ENCODE measurements at regions not wholly inside any gene's neighbourhood (a gene's known extent, or its start where the extent isn't known, plus 50 kb on each side); places are given as distances from the start of the nearest gene placed in this dataset.
"Not testable (repeated sequence)": the region's sequence is repeated elsewhere in the genome, so short reads cannot be mapped to it uniquely, and the experiment has no call there.

- no peak for DNase-seq
Observed at GRCh38 chr10:43922335-43923280, 273.9 kb upstream of the ZNF32 start.

- DNase-seq: no peak
Observed at GRCh38 chr10:43921881-43922280, 273.2 kb upstream of the ZNF32 start.

GRCh38 chr10:43921478-43921877 lies 272.8 kb upstream of the ZNF32 start:
- no peak for DNase-seq

GRCh38 chr10:43920236-43920758 lies 271.6 kb upstream of the ZNF32 start:
- DNase-seq: not testable (repeated sequence)

- DNase-seq: peak; percentile 4
Observed at GRCh38 chr10:43913676-43914235, 265.1 kb upstream of the ZNF32 start.

- DNase-seq: no peak
Observed at GRCh38 chr10:43912469-43912868, 263.8 kb upstream of the ZNF32 start.

- no peak for DNase-seq
Observed at GRCh38 chr10:43906490-43906889, 257.8 kb upstream of the ZNF32 start.

GRCh38 chr10:43905512-43906236 lies 257.0 kb upstream of the ZNF32 start:
- no peak for DNase-seq

GRCh38 chr10:43904844-43905243 lies 256.2 kb upstream of the ZNF32 start:
- no peak for DNase-seq

GRCh38 chr10:43904301-43904700 lies 255.6 kb upstream of the ZNF32 start:
- DNase-seq: no peak

- no peak for DNase-seq
Observed at GRCh38 chr10:43903451-43903850, 254.8 kb upstream of the ZNF32 start.

GRCh38 chr10:43902842-43903241 lies 254.2 kb upstream of the ZNF32 start:
- no peak for DNase-seq

- no peak for DNase-seq
Observed at GRCh38 chr10:43901744-43902504, 253.2 kb upstream of the ZNF32 start.

GRCh38 chr10:43901302-43901701 lies 252.6 kb upstream of the ZNF32 start:
- DNase-seq: no peak

- DNase-seq: no peak
Observed at GRCh38 chr10:43900571-43900970, 251.9 kb upstream of the ZNF32 start.

- no peak for DNase-seq
Observed at GRCh38 chr10:43899224-43899959, 250.7 kb upstream of the ZNF32 start.

- no peak for DNase-seq
Observed at GRCh38 chr10:43898592-43898991, 249.9 kb upstream of the ZNF32 start.

- DNase-seq: no peak
Observed at GRCh38 chr10:43897765-43898419, 249.2 kb upstream of the ZNF32 start.

GRCh38 chr10:43892062-43892770 lies 243.5 kb upstream of the ZNF32 start:
- no peak for DNase-seq

- DNase-seq: no peak
Observed at GRCh38 chr10:43891241-43891640, 242.6 kb upstream of the ZNF32 start.

GRCh38 chr10:43890124-43890523 lies 241.4 kb upstream of the ZNF32 start:
- DNase-seq: no peak
